ENCODE measurements at regions not wholly inside any gene's neighbourhood (a gene's known extent, or its start where the extent isn't known, plus 50 kb on each side); places are given as distances from the start of the nearest gene placed in this dataset.

GRCh38 chr4:176568238-176568637 lies 224.5 kb downstream of the VEGFC start:
- Histone ChIP-seq H3K9ac (ENCODE audit: insufficient read depth, low read depth, low read length) (no peak overlapping the region), H3K4me1 (ENCODE audit: insufficient read depth, low read length) (no peaks in the 10 kb centered on the region), H3K36me3 (replicated peaks in 1 of 2; ENCODE audit: control insufficient read depth in 1 of 2, insufficient read depth in 2 of 2, low read length in 2 of 2) (no peaks in the 10 kb centered on the region), H3K4me2 (ENCODE audit: low read depth, low read length) (no peak overlapping the region), H3K9me3 (ENCODE audit: low read length) (no peaks in the 10 kb centered on the region), H3K27me3 (ENCODE audit: control insufficient read depth in 1 of 2, insufficient read depth in 2 of 2, low read length in 2 of 2) (no peaks in the 10 kb centered on the region), H3K27ac (ENCODE audit: extremely low read length, insufficient read depth, low read length) (no peak overlapping the region), H3K4me3 (replicated peaks in 1 of 3; ENCODE audit: insufficient read depth in 1 of 3, low read depth in 2 of 3, low read length in 3 of 3) (no peak overlapping the region), H3K79me2 (ENCODE audit: insufficient read depth, low read length) (no peaks in the 10 kb centered on the region), H2AFZ (ENCODE audit: low read length) (no peak overlapping the region), H4K20me1 (ENCODE audit: insufficient read depth, low read length) (no peaks in the 10 kb centered on the region)
- DNase-seq (ENCODE audit: low spot score) (no peak), ATAC-seq (no peak), FAIRE-seq (no peak)
- TF ChIP-seq PPARG (CRISPR knock-in tag; conservative IDR thresholded peaks at IDR 0.05) (no peak), TARDBP (CRISPR knock-in tag; IDR thresholded peaks at IDR 0.05) (no peak), TP53 (CRISPR knock-in tag; conservative IDR thresholded peaks at IDR 0.05) (no peak), BCLAF1 (IDR thresholded peaks at IDR 0.05) (no peak), ZSCAN9 (CRISPR knock-in tag; IDR thresholded peaks at IDR 0.05; ENCODE audit: borderline replicate concordance) (no peak)
- intact Hi-C loops (cut with micrococcal nuclease; ENCODE audit: unreplicated experiment) (no loop called here), in situ Hi-C loops (cut with HindIII; ENCODE audit: extremely low pct_ligation_motif_present, low pct_unique_long_range_greater_than_20kb) (no loop called here)
- CTCF ChIA-PET (ENCODE audit: low intra/inter-chr PET ratio, low total read pairs): no interaction called here
- WGBS (ENCODE audit: low lambda C conversion rate): 14% methylated on average over 4 of the region's 4 CpGs
- POLR2A ChIA-PET: no interaction called here
- no TSS peak for BruUV-seq (replicated peaks)

- H3K4me1 ChIP-seq (ENCODE audit: insufficient read depth, low read length): no peaks in the 10 kb centered on the region
- H3K27ac ChIP-seq (ENCODE audit: extremely low read length, insufficient read depth, low read length): no peak overlapping the region
- no peak for TF ChIP-seq ZNF225 (CRISPR knock-in tag; IDR thresholded peaks at IDR 0.05)
- TF ChIP-seq ZNF547 (CRISPR knock-in tag; IDR thresholded peaks at IDR 0.05): no peak
- TF ChIP-seq ZNF354B (CRISPR knock-in tag; IDR thresholded peaks at IDR 0.05): no peak
- TF ChIP-seq ZNF589 (CRISPR knock-in tag; conservative IDR thresholded peaks at IDR 0.05): no peak
- TF ChIP-seq ZNF530 (CRISPR knock-in tag; IDR thresholded peaks at IDR 0.05; ENCODE audit: low read depth): no peak
- TF ChIP-seq MTERF4 (CRISPR knock-in tag; IDR thresholded peaks at IDR 0.05): no peak
- TF ChIP-seq ZSCAN22 (CRISPR knock-in tag; IDR thresholded peaks at IDR 0.05): no peak
- TF ChIP-seq GATAD1 (CRISPR knock-in tag; IDR thresholded peaks at IDR 0.05): no peak
- ChIA-PET POLR2A (no interaction called here), CTCF (ENCODE audit: low intra/inter-chr PET ratio, low total read pairs) (no interaction called here)
- H4K20me1 ChIP-seq (ENCODE audit: insufficient read depth, low read length): no peaks in the 10 kb centered on the region
- H3K4me2 ChIP-seq (ENCODE audit: low read depth, low read length): no peak overlapping the region
- H3K9me3 ChIP-seq (ENCODE audit: low read length): no peaks in the 10 kb centered on the region
- FAIRE-seq: no peak
- no peak overlapping the region for H2AFZ ChIP-seq (ENCODE audit: low read length)
- H3K4me3 ChIP-seq (replicated peaks in 1 of 3; ENCODE audit: insufficient read depth in 1 of 3, low read depth in 2 of 3, low read length in 3 of 3): no peak overlapping the region
- ATAC-seq: no peak
- no peaks in the 10 kb centered on the region for H3K27me3 ChIP-seq (ENCODE audit: control insufficient read depth in 1 of 2, insufficient read depth in 2 of 2, low read length in 2 of 2)
- intact Hi-C loops (cut with micrococcal nuclease; ENCODE audit: unreplicated experiment) (no loop called here), in situ Hi-C loops (cut with HindIII; ENCODE audit: extremely low pct_ligation_motif_present, low pct_unique_long_range_greater_than_20kb) (no loop called here)
- DNase-seq (ENCODE audit: low spot score): no peak
- 0% methylated on average over 2 of the region's 2 CpGs for WGBS (ENCODE audit: low lambda C conversion rate)
- H3K9ac ChIP-seq (ENCODE audit: insufficient read depth, low read depth, low read length): no peak overlapping the region
- no peaks in the 10 kb centered on the region for H3K79me2 ChIP-seq (ENCODE audit: insufficient read depth, low read length)
- H3K36me3 ChIP-seq (replicated peaks in 1 of 2; ENCODE audit: control insufficient read depth in 1 of 2, insufficient read depth in 2 of 2, low read length in 2 of 2): no peaks in the 10 kb centered on the region
- BruUV-seq (replicated peaks): no TSS peak
Measured at GRCh38 chr4:176569301-176569700, 223.4 kb downstream of the VEGFC start.
